AG04450 (cell line): ENCODE measurements at regions not wholly inside any gene's neighbourhood (a gene's known extent, or its start where the extent isn't known, plus 50 kb on each side); places are given as distances from the start of the nearest gene placed in this dataset.

Experiments
- CTCF ChIA-PET: fragments of 300-600, 350-600 bp; formaldehyde crosslinking; extraction: SDS; loops from one replicate; lab custom pipeline; 2022; ENCODE audit warnings: antibody characterized with exemption, inconsistent platforms; lab: Charles Lee
- POLR2A ChIA-PET: fragments of 350-600 bp; formaldehyde crosslinking; extraction: SDS; loops from one replicate; lab custom pipeline; 2021; ENCODE audit warnings: antibody characterized with exemption, inconsistent platforms; lab: Yijun Ruan, JAX
- DNase-seq: peaks from one replicate; pipeline ENCODE4 v3.0.0-alpha.2; 2011; ENCODE audit warnings: low read depth, low spot score
- H3K27ac ChIP-seq: one replicate; pipeline ENCODE4 v1.5.1; 2012; ENCODE audit warnings: low read depth, low read length, control low read depth
- H3K27me3 ChIP-seq: one replicate; pipeline ENCODE4 v1.6.0; 2012; ENCODE audit warnings: low read length; ENCODE audit not compliant: control insufficient read depth, insufficient read depth
- H3K4me3 ChIP-seq: 2 replicates; pipeline ENCODE4 v1.5.1; 2011; ENCODE audit warnings: mild to moderate bottlenecking, low read depth, low read length, control low read depth
- H3K9me3 ChIP-seq: 2 replicates; pipeline ENCODE4 v1.5.1; 2012; ENCODE audit warnings: low read length; ENCODE audit not compliant: control insufficient read depth, insufficient read depth
- CTCF ChIP-seq: IDR thresholded peaks from 2 replicates; pipeline ENCODE4 v1.5.1; 2011; ENCODE audit warnings: low read depth, low read length, control low read depth, inconsistent platforms

- TF ChIP-seq CTCF = no peak
- no peaks in the 10 kb centered on the region for H3K27me3 ChIP-seq
Measured at GRCh38 chr3:7867587-7867986, 634.0 kb upstream of the LMCD1 start.

GRCh38 chr3:7871003-7871560 is 630.5 kb upstream of the LMCD1 start:
- no peak for DNase-seq
- ChIA-PET CTCF (no interaction called here), POLR2A (no interaction called here)
- Histone ChIP-seq H3K27me3 (no peaks in the 10 kb centered on the region), H3K4me3 (no peak overlapping the region), H3K9me3 (peaks cover 9% of the 10 kb centered on the region; the same call in 1 of the 2 replicates), H3K27ac (no peak overlapping the region)
- TF ChIP-seq CTCF = no peak

More at GRCh38 chr3:7867587-7867986, 634.0 kb upstream of the LMCD1 start:
- DNase-seq = no peak
- ChIA-PET POLR2A (no interaction called here), CTCF (no interaction called here)
- no peak overlapping the region for H3K4me3 ChIP-seq
- H3K27ac ChIP-seq = no peak overlapping the region
- peaks cover 9% of the 10 kb centered on the region; the same call in 1 of the 2 replicates for H3K9me3 ChIP-seq

GRCh38 chr3:7874116-7874515 is 627.5 kb upstream of the LMCD1 start:
- ChIA-PET POLR2A (no interaction called here), CTCF (no interaction called here)
- peaks cover 17% of the 10 kb centered on the region; the same call in 1 of the 2 replicates for H3K9me3 ChIP-seq
- no peak for TF ChIP-seq CTCF
- no peaks in the 10 kb centered on the region for H3K27me3 ChIP-seq
- DNase-seq = no peak
- H3K4me3 ChIP-seq = no peak overlapping the region
- no peak overlapping the region for H3K27ac ChIP-seq

GRCh38 chr3:7875925-7876324 is 625.7 kb upstream of the LMCD1 start:
- ChIA-PET CTCF (no interaction called here), POLR2A (no interaction called here)
- Histone ChIP-seq H3K4me3 (no peak overlapping the region), H3K27me3 (no peaks in the 10 kb centered on the region), H3K27ac (no peak overlapping the region), H3K9me3 (peaks cover 14% of the 10 kb centered on the region; the same call in 1 of the 2 replicates)
- no peak for TF ChIP-seq CTCF
- no peak for DNase-seq

- Histone ChIP-seq H3K27ac (no peak overlapping the region), H3K4me3 (no peak overlapping the region), H3K9me3 (peaks cover 14% of the 10 kb centered on the region; the same call in 1 of the 2 replicates), H3K27me3 (no peaks in the 10 kb centered on the region)
- DNase-seq = no peak
- TF ChIP-seq CTCF = no peak
- ChIA-PET CTCF (no interaction called here), POLR2A (no interaction called here)
Measured at GRCh38 chr3:7876741-7877297, 624.8 kb upstream of the LMCD1 start.
